IMR-90 (cell line): ENCODE measurements at regions not wholly inside any gene's neighbourhood (a gene's known extent, or its start where the extent isn't known, plus 50 kb on each side); places are given as distances from the start of the nearest gene placed in this dataset.

Source experiments
- ATAC-seq: fragments of 200-7000 bp; cut with Tn5 transposase; 2 replicates; pipeline ENCODE4 v1.9.1; 2020; ENCODE audit warnings: low read depth, mild to moderate bottlenecking, moderate library complexity
- BruUV-seq: library from RNA; stranded (reverse); fragments of 400-500 nt; replicated peaks from 2 replicates; lab custom pipeline; 2021; lab: Mats Ljungman, UMichigan
- CTCF ChIA-PET: fragments of 300-600 bp; formaldehyde crosslinking; extraction: SDS; loops from one replicate; lab custom pipeline; 2021; ENCODE audit warnings: antibody characterized with exemption; lab: Yijun Ruan, JAX
- POLR2A ChIA-PET: fragments of 300-600 bp; sonication (Branson Sonifier 250); formaldehyde crosslinking; loops from one replicate; lab custom pipeline; 2022; ENCODE audit warnings: antibody characterized with exemption; ENCODE audit not compliant: unreplicated experiment; lab: Charles Lee
- DNase-seq: peaks from one replicate; pipeline ENCODE4 v3.0.0; 2013
- H2AFZ ChIP-seq: replicated peaks from 2 replicates; pipeline ENCODE3; 2013; ENCODE audit warnings: low read length, mild to moderate bottlenecking; ENCODE audit not compliant: poor library complexity
- H2AK5ac ChIP-seq: 2 replicates; pipeline ENCODE4 v1.6.1; 2013; ENCODE audit warnings: low read depth, low read length, inconsistent platforms
- H2AK9ac ChIP-seq: replicated peaks from 2 replicates; pipeline ENCODE3; 2013; ENCODE audit warnings: mild to moderate bottlenecking, low read depth, low read length, moderate library complexity; ENCODE audit not compliant: poor library complexity
- H2BK120ac ChIP-seq: 2 replicates; pipeline ENCODE4 v1.6.1; 2013; ENCODE audit warnings: low read depth, low read length, inconsistent platforms
- H2BK15ac ChIP-seq: 3 replicates; pipeline ENCODE4 v1.6.1; 2013; ENCODE audit warnings: low read depth, low read length, inconsistent platforms
- H2BK20ac ChIP-seq: 2 replicates; pipeline ENCODE4 v1.6.1; 2013; ENCODE audit warnings: low read depth, mild to moderate bottlenecking, inconsistent platforms, low read length, moderate library complexity
- H2BK5ac ChIP-seq: 2 replicates; pipeline ENCODE4 v1.6.1; 2013; ENCODE audit warnings: mild to moderate bottlenecking, low read depth, low read length, inconsistent platforms; ENCODE audit not compliant: poor library complexity, severe bottlenecking
- H3K14ac ChIP-seq: replicated peaks from 2 replicates; pipeline ENCODE4 v1.6.1; 2013; ENCODE audit warnings: low read depth, low read length, inconsistent platforms
- H3K18ac ChIP-seq: 2 replicates; pipeline ENCODE4 v1.6.1; 2013; ENCODE audit warnings: low read depth, low read length, control low read depth
- H3K23ac ChIP-seq: 2 replicates; pipeline ENCODE4 v1.6.1; 2013; ENCODE audit warnings: low read depth, low read length, inconsistent platforms
- H3K27ac ChIP-seq: 2 replicates; pipeline ENCODE4 v1.5.1; 2013; ENCODE audit warnings: mild to moderate bottlenecking, control low read depth, low read length; ENCODE audit not compliant: insufficient read depth
- H3K27me3 ChIP-seq: 2 replicates; pipeline ENCODE4 v1.6.1; 2013; ENCODE audit warnings: low read length; ENCODE audit not compliant: control insufficient read depth, insufficient read depth
- H3K36me3 ChIP-seq: 2 replicates; pipeline ENCODE4 v1.6.1; 2013; ENCODE audit warnings: low read length, mixed read lengths; ENCODE audit not compliant: control insufficient read depth, insufficient read depth
- H3K4ac ChIP-seq: 2 replicates; pipeline ENCODE4 v1.6.1; 2013; ENCODE audit warnings: low read depth, low read length, inconsistent platforms
- H3K4me1 ChIP-seq: 2 replicates; pipeline ENCODE4 v1.6.1; 2013; ENCODE audit warnings: low read length, mixed read lengths; ENCODE audit not compliant: control insufficient read depth, insufficient read depth
- H3K4me2 ChIP-seq: 2 replicates; pipeline ENCODE4 v1.6.1; 2013; ENCODE audit warnings: low read depth, mild to moderate bottlenecking, control low read depth, low read length, moderate library complexity
- H3K4me3 ChIP-seq: 2 replicates; pipeline ENCODE4 v1.5.1; 2013; ENCODE audit warnings: low read depth, mild to moderate bottlenecking, control low read depth, low read length, moderate library complexity; ENCODE audit not compliant: insufficient read depth
- H3K56ac ChIP-seq: 2 replicates; pipeline ENCODE4 v1.6.1; 2013; ENCODE audit warnings: low read length, inconsistent platforms; ENCODE audit not compliant: insufficient read depth; ENCODE audit errors: extremely low read depth
- H3K79me1 ChIP-seq, 2 experiments: 2 replicates each; pipeline ENCODE4 v1.6.1; 2013; ENCODE audit warnings: low read length in 2 of 2, inconsistent platforms in 1 of 2, low read depth in 1 of 2
- H3K9ac ChIP-seq: 2 replicates; pipeline ENCODE4 v1.6.1; 2013; ENCODE audit warnings: low read depth, low read length, control low read depth
- H3K9me1 ChIP-seq: 2 replicates; pipeline ENCODE4 v1.6.1; 2013; ENCODE audit warnings: low read length, inconsistent platforms; ENCODE audit not compliant: insufficient read depth
- H3K9me3 ChIP-seq: 2 replicates; pipeline ENCODE4 v1.6.1; 2013; ENCODE audit warnings: low read length; ENCODE audit not compliant: control insufficient read depth, insufficient read depth
- H4K20me1 ChIP-seq: 2 replicates; pipeline ENCODE4 v1.6.1; 2013; ENCODE audit warnings: low read length, inconsistent platforms; ENCODE audit not compliant: insufficient read depth
- H4K5ac ChIP-seq: 2 replicates; pipeline ENCODE4 v1.6.1; 2013; ENCODE audit warnings: mild to moderate bottlenecking, low read depth, low read length, control low read depth
- H4K8ac ChIP-seq, 2 experiments: 2 replicates each; pipeline ENCODE4 v1.6.1; 2013; ENCODE audit warnings: low read depth in 2 of 2, low read length in 2 of 2, control low read depth in 1 of 2, inconsistent platforms in 1 of 2
- H4K91ac ChIP-seq: 2 replicates; pipeline ENCODE4 v1.6.1; 2013; ENCODE audit warnings: low read depth, low read length, inconsistent platforms; ENCODE audit not compliant: insufficient read depth
- BHLHE40 ChIP-seq: fragments of 150-350 bp; IDR thresholded peaks from 2 replicates; pipeline ENCODE4 v1.6.1; 2016; ENCODE audit warnings: mild to moderate bottlenecking, low read depth, low read length
- MXI1 ChIP-seq: IDR thresholded peaks from 2 replicates; pipeline ENCODE4 v1.6.1; 2012; ENCODE audit warnings: low read depth, mild to moderate bottlenecking, low read length, moderate library complexity, borderline replicate concordance
- RFX5 ChIP-seq: IDR thresholded peaks from 2 replicates; pipeline ENCODE4 v1.8.0; 2012; ENCODE audit warnings: low read depth, mild to moderate bottlenecking, low read length, moderate library complexity
- WGBS, 2 experiments: methylation state at CpG; one replicate each; pipeline versions ENCODE4 v1.1.5 to v1.1.7; 2013; ENCODE audit warnings: missing lambda C conversion rate in 2 of 2; ENCODE audit not compliant: insufficient read length in 1 of 2; ENCODE audit errors: extremely low coverage in 2 of 2; 5-methylcytosine and 5-hydroxymethylcytosine counted together
- dilution Hi-C: fragments of 300-500 bp; cut with HindIII; formaldehyde crosslinking; loops from one replicate; pipeline ENCODE4 v1.14.3; 2018; ENCODE audit warnings: low sequenced_read_pairs; ENCODE audit not compliant: unreplicated experiment
- in situ Hi-C: fragments of 300-500 bp; cut with MboI; formaldehyde crosslinking; loops from 3 replicates; pipeline ENCODE4 v1.14.3; 2019; ENCODE audit warnings: low sequenced_read_pairs, inconsistent platforms, mixed read lengths
- intact Hi-C: fragments of 100-400 bp; cut with micrococcal nuclease; formaldehyde crosslinking; loops from 2 replicates; pipeline ENCODE4 v1.10.0; 2022

GRCh38 chr11:115047631-115048030 is 369.3 kb downstream of the NXPE2 start:
- H4K8ac ChIP-seq = no peak overlapping the region
- H3K9me1 ChIP-seq = no peaks in the 10 kb centered on the region
- no peak overlapping the region for H2AK5ac ChIP-seq
- no peak overlapping the region for H3K18ac ChIP-seq
- WGBS, 2 experiments = 54% methylated on average over 3 of the region's 3 CpGs; no CpG with 5 or more reads in 1 of the 2 experiments
- no peaks in the 10 kb centered on the region for H3K9me3 ChIP-seq
- H2AK9ac ChIP-seq = no peak overlapping the region
- H3K23ac ChIP-seq = no peak overlapping the region
- H2BK15ac ChIP-seq = no peak overlapping the region
- H3K56ac ChIP-seq = no peak overlapping the region
- H2BK20ac ChIP-seq = no peak overlapping the region
- no peak overlapping the region for H2AFZ ChIP-seq
- H2BK5ac ChIP-seq = no peak overlapping the region
- in situ Hi-C loops (no loop called here), dilution Hi-C loops (no loop called here), intact Hi-C loops (no loop called here)
- H3K4me2 ChIP-seq = no peak overlapping the region
- H3K79me1 ChIP-seq = no peaks in the 10 kb centered on the region
- H4K20me1 ChIP-seq = no peaks in the 10 kb centered on the region
- H3K27ac ChIP-seq = no peak overlapping the region
- no peaks in the 10 kb centered on the region for H3K27me3 ChIP-seq
- no peak overlapping the region for H3K4me3 ChIP-seq
- no TSS peak for BruUV-seq
- CTCF ChIA-PET = no interaction called here
- H4K91ac ChIP-seq = no peak overlapping the region
- POLR2A ChIA-PET = no interaction called here
- no peak overlapping the region for H3K9ac ChIP-seq
- no peak overlapping the region for H4K5ac ChIP-seq
- no peak overlapping the region for H2BK120ac ChIP-seq
- H3K4me1 ChIP-seq = no peaks in the 10 kb centered on the region
- DNase-seq (no peak), ATAC-seq (no peak)
- no peak for TF ChIP-seq BHLHE40
- no peak for TF ChIP-seq MXI1
- TF ChIP-seq RFX5 = no peak
- no peak overlapping the region for H3K4ac ChIP-seq
- H3K36me3 ChIP-seq = no peaks in the 10 kb centered on the region
- H3K14ac ChIP-seq = no peak overlapping the region
